ENCODE measurements at regions not wholly inside any gene's neighbourhood (a gene's known extent, or its start where the extent isn't known, plus 50 kb on each side); places are given as distances from the start of the nearest gene placed in this dataset.

- Histone ChIP-seq H2BK12ac (ENCODE audit: low read length) (no peak overlapping the region), H3K9me3 (replicated peaks in 1 of 2; ENCODE audit: control insufficient read depth in 2 of 2, insufficient read depth in 1 of 2, low read depth in 1 of 2, low read length in 2 of 2) (no peaks in the 10 kb centered on the region), H2AFZ (ENCODE audit: low read length) (no peak overlapping the region), H2BK120ac (ENCODE audit: low read depth, low read length) (no peak overlapping the region), H3K4me2 (ENCODE audit: insufficient read depth, low read length, poor library complexity, severe bottlenecking) (no peak overlapping the region), H3K18ac (ENCODE audit: low read length) (no peak overlapping the region), H2BK5ac (ENCODE audit: low read length) (no peak overlapping the region), H3K27me3 (ENCODE audit: control insufficient read depth in 3 of 3, insufficient read depth in 3 of 3, low read depth in 1 of 3, low read length in 3 of 3) (no peaks in the 10 kb centered on the region), H4K91ac (ENCODE audit: low read depth, low read length, poor library complexity) (no peak overlapping the region), H3K4me3 (ENCODE audit: low read length in 2 of 2) (no peak overlapping the region), H3K14ac (ENCODE audit: low read length) (no peak overlapping the region), H2AK5ac (ENCODE audit: low read depth, low read length) (no peak overlapping the region), H3K9ac (ENCODE audit: low read depth, low read length, poor library complexity) (no peak overlapping the region), H4K8ac (ENCODE audit: low read depth, low read length) (no peak overlapping the region), H3K79me1 (ENCODE audit: low read depth, low read length) (no peaks in the 10 kb centered on the region), H3K36me3 (replicated peaks in 1 of 2; ENCODE audit: control insufficient read depth in 2 of 2, insufficient read depth in 2 of 2, low read length in 2 of 2) (no peaks in the 10 kb centered on the region), H3K27ac (replicated peaks; ENCODE audit: low read length) (no peak overlapping the region), H2BK15ac (ENCODE audit: low read length) (no peak overlapping the region), H3K23ac (ENCODE audit: low read depth, low read length, poor library complexity) (no peak overlapping the region), H3K4ac (ENCODE audit: low read length) (no peak overlapping the region), H3K4me1 (ENCODE audit: control insufficient read depth in 2 of 2, insufficient read depth in 1 of 2, low read depth in 1 of 2, low read length in 2 of 2) (no peaks in the 10 kb centered on the region)
- no peak for DNase-seq (ENCODE audit: low spot score)
- no CpG with 5 or more reads among the region's 2 CpGs for WGBS, 2 donors (ENCODE audit: extremely low coverage in 2 of 2, insufficient read length in 2 of 2, insufficient replicate concordance in 1 of 2)
These were observed 330.2 kb upstream of the NREP start for GRCh38 chr5:112087222-112087621.

GRCh38 chr5:112086740-112087139 lies 329.7 kb upstream of the NREP start:
- H3K36me3 ChIP-seq (replicated peaks in 1 of 2; ENCODE audit: control insufficient read depth in 2 of 2, insufficient read depth in 2 of 2, low read length in 2 of 2) = no peaks in the 10 kb centered on the region
- H3K79me1 ChIP-seq (ENCODE audit: low read depth, low read length) = no peaks in the 10 kb centered on the region
- no peak overlapping the region for H3K4ac ChIP-seq (ENCODE audit: low read length)
- H3K23ac ChIP-seq (ENCODE audit: low read depth, low read length, poor library complexity) = no peak overlapping the region
- H3K18ac ChIP-seq (ENCODE audit: low read length) = no peak overlapping the region
- no peaks in the 10 kb centered on the region for H3K27me3 ChIP-seq (ENCODE audit: control insufficient read depth in 3 of 3, insufficient read depth in 3 of 3, low read depth in 1 of 3, low read length in 3 of 3)
- no peak overlapping the region for H2AFZ ChIP-seq (ENCODE audit: low read length)
- no CpG with 5 or more reads among the region's 1 CpG for WGBS, 2 donors (ENCODE audit: extremely low coverage in 2 of 2, insufficient read length in 2 of 2, insufficient replicate concordance in 1 of 2)
- H3K9ac ChIP-seq (ENCODE audit: low read depth, low read length, poor library complexity) = no peak overlapping the region
- no peak overlapping the region for H4K8ac ChIP-seq (ENCODE audit: low read depth, low read length)
- H3K4me1 ChIP-seq (ENCODE audit: control insufficient read depth in 2 of 2, insufficient read depth in 1 of 2, low read depth in 1 of 2, low read length in 2 of 2) = no peaks in the 10 kb centered on the region
- H3K4me3 ChIP-seq (ENCODE audit: low read length in 2 of 2) = no peak overlapping the region
- no peak overlapping the region for H4K91ac ChIP-seq (ENCODE audit: low read depth, low read length, poor library complexity)
- H2BK15ac ChIP-seq (ENCODE audit: low read length) = no peak overlapping the region
- H3K4me2 ChIP-seq (ENCODE audit: insufficient read depth, low read length, poor library complexity, severe bottlenecking) = no peak overlapping the region
- no peak overlapping the region for H3K14ac ChIP-seq (ENCODE audit: low read length)
- no peak overlapping the region for H2BK5ac ChIP-seq (ENCODE audit: low read length)
- no peak overlapping the region for H2BK120ac ChIP-seq (ENCODE audit: low read depth, low read length)
- no peak overlapping the region for H2AK5ac ChIP-seq (ENCODE audit: low read depth, low read length)
- no peak overlapping the region for H3K27ac ChIP-seq (replicated peaks; ENCODE audit: low read length)
- no peaks in the 10 kb centered on the region for H3K9me3 ChIP-seq (replicated peaks in 1 of 2; ENCODE audit: control insufficient read depth in 2 of 2, insufficient read depth in 1 of 2, low read depth in 1 of 2, low read length in 2 of 2)
- H2BK12ac ChIP-seq (ENCODE audit: low read length) = no peak overlapping the region
- DNase-seq (ENCODE audit: low spot score) = no peak

GRCh38 chr5:112084149-112084548 lies 327.2 kb upstream of the NREP start:
- Histone ChIP-seq H3K4me3 (ENCODE audit: low read length in 2 of 2) (no peak overlapping the region), H2BK15ac (ENCODE audit: low read length) (no peak overlapping the region), H3K23ac (ENCODE audit: low read depth, low read length, poor library complexity) (no peak overlapping the region), H3K9me3 (replicated peaks in 1 of 2; ENCODE audit: control insufficient read depth in 2 of 2, insufficient read depth in 1 of 2, low read depth in 1 of 2, low read length in 2 of 2) (no peaks in the 10 kb centered on the region), H3K4ac (ENCODE audit: low read length) (no peak overlapping the region), H3K14ac (ENCODE audit: low read length) (no peak overlapping the region), H3K4me2 (ENCODE audit: insufficient read depth, low read length, poor library complexity, severe bottlenecking) (no peak overlapping the region), H3K4me1 (ENCODE audit: control insufficient read depth in 2 of 2, insufficient read depth in 1 of 2, low read depth in 1 of 2, low read length in 2 of 2) (no peaks in the 10 kb centered on the region), H2BK5ac (ENCODE audit: low read length) (no peak overlapping the region), H3K27me3 (ENCODE audit: control insufficient read depth in 3 of 3, insufficient read depth in 3 of 3, low read depth in 1 of 3, low read length in 3 of 3) (no peaks in the 10 kb centered on the region), H2AK5ac (ENCODE audit: low read depth, low read length) (no peak overlapping the region), H2BK120ac (ENCODE audit: low read depth, low read length) (no peak overlapping the region), H3K9ac (ENCODE audit: low read depth, low read length, poor library complexity) (no peak overlapping the region), H2AFZ (ENCODE audit: low read length) (no peak overlapping the region), H3K36me3 (replicated peaks in 1 of 2; ENCODE audit: control insufficient read depth in 2 of 2, insufficient read depth in 2 of 2, low read length in 2 of 2) (no peaks in the 10 kb centered on the region), H4K91ac (ENCODE audit: low read depth, low read length, poor library complexity) (no peak overlapping the region), H4K8ac (ENCODE audit: low read depth, low read length) (no peak overlapping the region), H3K18ac (ENCODE audit: low read length) (no peak overlapping the region), H2BK12ac (ENCODE audit: low read length) (no peak overlapping the region), H3K27ac (replicated peaks; ENCODE audit: low read length) (no peak overlapping the region), H3K79me1 (ENCODE audit: low read depth, low read length) (no peaks in the 10 kb centered on the region)
- WGBS, 2 donors (ENCODE audit: extremely low coverage in 2 of 2, insufficient read length in 2 of 2, insufficient replicate concordance in 1 of 2) = no CpG with 5 or more reads among the region's 2 CpGs
- DNase-seq (ENCODE audit: low spot score) = no peak

GRCh38 chr5:112083623-112084022 lies 326.6 kb upstream of the NREP start:
- H3K36me3 ChIP-seq (replicated peaks in 1 of 2; ENCODE audit: control insufficient read depth in 2 of 2, insufficient read depth in 2 of 2, low read length in 2 of 2) = no peaks in the 10 kb centered on the region
- no peak overlapping the region for H4K91ac ChIP-seq (ENCODE audit: low read depth, low read length, poor library complexity)
- H2BK15ac ChIP-seq (ENCODE audit: low read length) = no peak overlapping the region
- no peak overlapping the region for H3K23ac ChIP-seq (ENCODE audit: low read depth, low read length, poor library complexity)
- no peak overlapping the region for H2AFZ ChIP-seq (ENCODE audit: low read length)
- no peak overlapping the region for H3K4me2 ChIP-seq (ENCODE audit: insufficient read depth, low read length, poor library complexity, severe bottlenecking)
- H3K4me3 ChIP-seq (ENCODE audit: low read length in 2 of 2) = no peak overlapping the region
- H3K18ac ChIP-seq (ENCODE audit: low read length) = no peak overlapping the region
- no peak overlapping the region for H2AK5ac ChIP-seq (ENCODE audit: low read depth, low read length)
- H4K8ac ChIP-seq (ENCODE audit: low read depth, low read length) = no peak overlapping the region
- no peak for DNase-seq (ENCODE audit: low spot score)
- H3K27ac ChIP-seq (replicated peaks; ENCODE audit: low read length) = no peak overlapping the region
- no peak overlapping the region for H3K9ac ChIP-seq (ENCODE audit: low read depth, low read length, poor library complexity)
- whole genome bisulfite sequencing, 2 donors (ENCODE audit: extremely low coverage in 2 of 2, insufficient read length in 2 of 2, insufficient replicate concordance in 1 of 2) = no CpG with 5 or more reads among the region's 4 CpGs
- no peaks in the 10 kb centered on the region for H3K9me3 ChIP-seq (replicated peaks in 1 of 2; ENCODE audit: control insufficient read depth in 2 of 2, insufficient read depth in 1 of 2, low read depth in 1 of 2, low read length in 2 of 2)
- no peak overlapping the region for H2BK120ac ChIP-seq (ENCODE audit: low read depth, low read length)
- no peak overlapping the region for H2BK5ac ChIP-seq (ENCODE audit: low read length)
- no peaks in the 10 kb centered on the region for H3K79me1 ChIP-seq (ENCODE audit: low read depth, low read length)
- H2BK12ac ChIP-seq (ENCODE audit: low read length) = no peak overlapping the region
- no peaks in the 10 kb centered on the region for H3K27me3 ChIP-seq (ENCODE audit: control insufficient read depth in 3 of 3, insufficient read depth in 3 of 3, low read depth in 1 of 3, low read length in 3 of 3)
- H3K4ac ChIP-seq (ENCODE audit: low read length) = no peak overlapping the region
- no peak overlapping the region for H3K14ac ChIP-seq (ENCODE audit: low read length)
- no peaks in the 10 kb centered on the region for H3K4me1 ChIP-seq (ENCODE audit: control insufficient read depth in 2 of 2, insufficient read depth in 1 of 2, low read depth in 1 of 2, low read length in 2 of 2)
